IMR-90 (cell line): ENCODE measurements at regions not wholly inside any gene's neighbourhood (a gene's known extent, or its start where the extent isn't known, plus 50 kb on each side); places are given as distances from the start of the nearest gene placed in this dataset.

Experiments
- CEBPB ChIP-seq: IDR thresholded peaks from 2 replicates; pipeline ENCODE4 v1.6.1; 2012; ENCODE audit warnings: low read depth, low read length, improper control_type of control experiment
- CTCF ChIP-seq: conservative IDR thresholded peaks from 2 replicates; pipeline ENCODE4 v1.5.1; 2012; ENCODE audit warnings: mild to moderate bottlenecking, low read depth, low read length, improper control_type of control experiment
- MAZ ChIP-seq: IDR thresholded peaks from 2 replicates; pipeline ENCODE4 v1.6.1; 2012; ENCODE audit warnings: low read depth, mild to moderate bottlenecking, low read length, improper control_type of control experiment, moderate library complexity, borderline replicate concordance
- POLR2A ChIP-seq: IDR thresholded peaks from 2 replicates; pipeline ENCODE4 v1.6.1; 2012; ENCODE audit warnings: mild to moderate bottlenecking, low read depth, low read length
- RAD21 ChIP-seq: IDR thresholded peaks from 2 replicates; pipeline ENCODE4 v1.6.1; 2012; ENCODE audit warnings: low read length, improper control_type of control experiment
- RCOR1 ChIP-seq: IDR thresholded peaks from 2 replicates; pipeline ENCODE4 v1.6.1; 2012; ENCODE audit warnings: mild to moderate bottlenecking, low read length, improper control_type of control experiment; ENCODE audit not compliant: insufficient replicate concordance
- RFX5 ChIP-seq: IDR thresholded peaks from 2 replicates; pipeline ENCODE4 v1.8.0; 2012; ENCODE audit warnings: low read depth, mild to moderate bottlenecking, low read length, moderate library complexity
- SMC3 ChIP-seq: fragments of 150-350 bp; IDR thresholded peaks from 2 replicates; pipeline ENCODE4 v1.6.1; 2016; ENCODE audit warnings: low read depth, mild to moderate bottlenecking, antibody characterized with exemption, low read length, moderate library complexity

- TF ChIP-seq RAD21 = no peak
- no peak for TF ChIP-seq MAZ
- no peak for TF ChIP-seq CTCF
- TF ChIP-seq RCOR1 = no peak
- no peak for TF ChIP-seq POLR2A
- no peak for TF ChIP-seq CEBPB
- no peak for TF ChIP-seq SMC3
- no peak for TF ChIP-seq RFX5
Measured at GRCh38 chr6:99104218-99104617, 156.5 kb upstream of the FBXL4 start.
